Adrenal gland (tissue), 5 donors: ENCODE measurements at regions not wholly inside any gene's neighbourhood (a gene's known extent, or its start where the extent isn't known, plus 50 kb on each side); places are given as distances from the start of the nearest gene placed in this dataset.

ENCODE experiments used
- CTCF ChIP-seq, 6 experiments: fragments of 450-650 bp in 4 of 6; fragments of 200-600 bp in 2 of 6; sonication (generic) in 1 of 6; IDR thresholded peaks; 1 replicate in 5 of 6; 2 replicates in 1 of 6; pipeline versions ENCODE4 v1.5.1 to v1.8.0; 2016 to 2021; ENCODE audit warnings: antibody characterized with exemption in 6 of 6, mild to moderate bottlenecking in 2 of 6, moderate library complexity in 1 of 6
- POLR2A ChIP-seq, 2 donors: fragments of 450-650 bp; IDR thresholded peaks; one replicate each; pipeline ENCODE4 v1.6.1; 2017; ENCODE audit warnings: antibody characterized with exemption in 2 of 2, mild to moderate bottlenecking in 2 of 2, moderate library complexity in 1 of 2
- donor health status: DM: no; HTN: no; CAD: no.

- no peak for TF ChIP-seq CTCF (IDR thresholded peaks at IDR 0.05)
- no peak for TF ChIP-seq POLR2A (IDR thresholded peaks at IDR 0.05)
Measured at GRCh38 chr18:3350021-3350420, 88.1 kb downstream of the MYL12B start.
